ENCODE measurements at regions not wholly inside any gene's neighbourhood (a gene's known extent, or its start where the extent isn't known, plus 50 kb on each side); places are given as distances from the start of the nearest gene placed in this dataset.

DNA sequence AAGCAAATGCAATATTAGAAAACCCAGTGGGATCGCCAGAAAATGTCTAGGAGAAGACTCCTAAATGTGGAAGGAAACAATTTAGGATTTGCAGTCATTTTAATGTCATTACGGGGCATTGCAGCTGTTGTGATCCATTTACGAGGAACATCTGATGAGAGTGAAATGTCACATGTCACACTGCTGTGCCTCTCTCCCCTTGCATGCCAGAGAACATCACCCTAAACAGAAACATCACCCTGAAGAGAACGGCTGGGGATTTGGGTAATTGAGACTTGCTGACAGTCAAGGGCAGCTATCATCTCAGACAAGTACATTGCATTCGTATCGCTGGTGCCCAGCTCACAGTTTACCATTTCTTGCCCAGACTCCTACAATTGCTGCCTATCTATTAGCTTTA, 785.7 kb upstream of the POM121L12 start:
- Histone ChIP-seq H3K27ac (ENCODE audit: low read length) (no peak overlapping the region), H3K9me3 (no peaks in the 10 kb centered on the region), H3K4me1 (ENCODE audit: control insufficient read depth in 1 of 2, extremely low read depth in 1 of 2, insufficient read depth in 2 of 2, low read length in 2 of 2) (no peaks in the 10 kb centered on the region), H3K27me3 (replicated peaks in 1 of 2; ENCODE audit: control insufficient read depth in 2 of 2, extremely low read depth in 1 of 2, insufficient read depth in 2 of 2, low read length in 1 of 2) (no peaks in the 10 kb centered on the region), H3K36me3 (ENCODE audit: control insufficient read depth in 2 of 2, extremely low read depth in 1 of 2, insufficient read depth in 1 of 2, low read length in 1 of 2) (no peaks in the 10 kb centered on the region), H3K4me3 (ENCODE audit: control insufficient read depth in 1 of 2, extremely low read depth in 1 of 2, low read length in 1 of 2) (no peak overlapping the region)
- Mint-ChIP-seq H3K27ac (no peak overlapping the region), H3K4me1 (no peaks in the 10 kb centered on the region), H3K27me3 (no peaks in the 10 kb centered on the region), H3K9me3 (peaks cover 12 to 15% (median 14%) of the 10 kb centered on the region in 3 donors), H3K4me3 (no peak overlapping the region), H3K36me3 (no peaks in the 10 kb centered on the region)
- ChIA-PET POLR2A (no interaction called here), CTCF (no interaction called here)
- no peak for DNase-seq
- ATAC-seq (replicated peaks in 1 of 4), result no peak
- WGBS (ENCODE audit: insufficient coverage), result 66% methylated on average over 4 of the region's 6 CpGs

DNA sequence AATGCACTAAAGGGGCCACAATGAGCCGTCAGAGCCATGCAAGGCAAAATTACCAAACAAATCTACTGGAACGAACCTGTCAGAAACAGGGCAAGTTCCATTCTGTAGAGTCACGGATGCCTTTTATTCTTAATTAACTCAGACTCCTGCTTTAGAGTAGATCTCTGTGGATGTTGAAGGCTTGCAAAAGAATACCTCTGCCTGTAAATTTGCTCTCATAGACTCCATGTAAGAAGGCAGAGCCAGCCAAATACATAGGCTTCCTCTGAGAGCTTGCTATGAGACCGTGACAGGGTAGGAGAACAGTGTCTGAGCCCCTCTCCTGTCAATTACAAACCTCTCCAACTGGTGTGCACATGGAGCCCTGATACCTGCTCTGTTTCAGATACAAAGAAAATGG, 787.9 kb upstream of the POM121L12 start:
- Mint-ChIP-seq H3K4me1 (no peaks in the 10 kb centered on the region), H3K4me3 (no peak overlapping the region), H3K36me3 (no peaks in the 10 kb centered on the region), H3K27me3 (no peaks in the 10 kb centered on the region), H3K9me3 (peaks cover 11 to 14% (median 13%) of the 10 kb centered on the region in 3 donors), H3K27ac (no peak overlapping the region)
- ATAC-seq (replicated peaks in 1 of 4) (no peak), DNase-seq (no peak)
- WGBS (ENCODE audit: insufficient coverage), result no CpG with 5 or more reads among the region's 4 CpGs
- Histone ChIP-seq H3K27ac (ENCODE audit: low read length) (no peak overlapping the region), H3K4me1 (ENCODE audit: control insufficient read depth in 1 of 2, extremely low read depth in 1 of 2, insufficient read depth in 2 of 2, low read length in 2 of 2) (no peaks in the 10 kb centered on the region), H3K4me3 (ENCODE audit: control insufficient read depth in 1 of 2, extremely low read depth in 1 of 2, low read length in 1 of 2) (no peak overlapping the region), H3K36me3 (ENCODE audit: control insufficient read depth in 2 of 2, extremely low read depth in 1 of 2, insufficient read depth in 1 of 2, low read length in 1 of 2) (no peaks in the 10 kb centered on the region), H3K27me3 (replicated peaks in 1 of 2; ENCODE audit: control insufficient read depth in 2 of 2, extremely low read depth in 1 of 2, insufficient read depth in 2 of 2, low read length in 1 of 2) (no peaks in the 10 kb centered on the region), H3K9me3 (no peaks in the 10 kb centered on the region)
- CTCF ChIA-PET, result no interaction called here
- POLR2A ChIA-PET, result no interaction called here

DNA sequence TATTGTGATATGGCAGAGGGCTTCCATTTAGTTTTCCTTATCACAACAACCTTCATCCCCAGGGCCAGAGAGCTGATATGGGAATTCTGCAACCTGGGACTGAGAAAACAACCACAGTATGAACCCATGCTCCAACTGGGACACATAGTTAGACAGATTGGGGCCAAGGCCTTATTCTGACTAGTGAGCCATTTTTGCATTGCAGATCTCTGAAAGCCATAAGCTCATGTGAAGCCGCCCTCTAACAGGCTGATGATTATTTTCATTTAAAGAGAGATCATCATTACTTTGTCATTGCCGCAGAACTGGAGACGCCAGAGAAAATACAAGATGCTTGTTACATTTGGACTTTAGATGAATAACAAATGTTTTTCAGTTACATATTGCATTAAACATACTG, 791.7 kb upstream of the POM121L12 start:
- no CpG with 5 or more reads among the region's 3 CpGs for WGBS (ENCODE audit: insufficient coverage)
- CTCF ChIA-PET, result no interaction called here
- no peak for ATAC-seq (replicated peaks in 1 of 4)
- Mint-ChIP-seq H3K4me1 (no peaks in the 10 kb centered on the region), H3K27me3 (no peaks in the 10 kb centered on the region), H3K9me3 (peaks cover 11 to 21% (median 16%) of the 10 kb centered on the region in 3 donors), H3K27ac (no peak overlapping the region), H3K4me3 (no peak overlapping the region), H3K36me3 (no peaks in the 10 kb centered on the region)
- H3K4me3 ChIP-seq (ENCODE audit: control insufficient read depth in 1 of 2, extremely low read depth in 1 of 2, low read length in 1 of 2), result no peak overlapping the region
- H3K9me3 ChIP-seq, result no peaks in the 10 kb centered on the region
- POLR2A ChIA-PET, result no interaction called here
- H3K36me3 ChIP-seq (ENCODE audit: control insufficient read depth in 2 of 2, extremely low read depth in 1 of 2, insufficient read depth in 1 of 2, low read length in 1 of 2), result no peaks in the 10 kb centered on the region
- no peaks in the 10 kb centered on the region for H3K27me3 ChIP-seq (replicated peaks in 1 of 2; ENCODE audit: control insufficient read depth in 2 of 2, extremely low read depth in 1 of 2, insufficient read depth in 2 of 2, low read length in 1 of 2)
- H3K4me1 ChIP-seq (ENCODE audit: control insufficient read depth in 1 of 2, extremely low read depth in 1 of 2, insufficient read depth in 2 of 2, low read length in 2 of 2), result no peaks in the 10 kb centered on the region
- no peak overlapping the region for H3K27ac ChIP-seq (ENCODE audit: low read length)
- DNase-seq, result no peak

DNA sequence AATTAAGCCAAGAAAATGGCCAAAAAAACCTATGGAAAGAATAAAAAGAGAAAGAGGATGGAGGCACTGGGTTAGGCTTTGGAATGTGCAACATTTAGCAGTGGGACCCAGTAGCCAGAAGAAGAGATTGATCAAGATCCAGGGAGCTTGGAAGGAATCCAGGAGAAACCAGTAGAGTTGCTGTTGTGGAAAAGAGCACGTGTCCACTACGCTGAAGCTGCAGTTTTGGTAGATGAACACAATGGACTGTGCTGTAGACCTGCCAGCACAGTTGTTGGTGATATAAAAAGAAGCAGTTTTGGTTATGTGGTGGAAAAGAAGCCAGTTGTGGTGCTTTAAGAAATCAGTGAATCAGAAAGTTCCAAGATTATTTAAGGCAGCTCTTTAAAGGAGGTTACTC, 802.2 kb upstream of the POM121L12 start:
- no peaks in the 10 kb centered on the region for H3K4me1 ChIP-seq (ENCODE audit: control insufficient read depth in 1 of 2, extremely low read depth in 1 of 2, insufficient read depth in 2 of 2, low read length in 2 of 2)
- peaks cover 3% of the 10 kb centered on the region for H3K9me3 ChIP-seq
- H3K27ac Mint-ChIP-seq, result no peak overlapping the region
- no peak overlapping the region for H3K4me3 Mint-ChIP-seq
- no peaks in the 10 kb centered on the region for H3K36me3 Mint-ChIP-seq
- DNase-seq (no peak), ATAC-seq (replicated peaks in 1 of 4) (no peak)
- no peaks in the 10 kb centered on the region for H3K36me3 ChIP-seq (ENCODE audit: control insufficient read depth in 2 of 2, extremely low read depth in 1 of 2, insufficient read depth in 1 of 2, low read length in 1 of 2)
- H3K27me3 Mint-ChIP-seq, result no peaks in the 10 kb centered on the region
- no peaks in the 10 kb centered on the region for H3K27me3 ChIP-seq (replicated peaks in 1 of 2; ENCODE audit: control insufficient read depth in 2 of 2, extremely low read depth in 1 of 2, insufficient read depth in 2 of 2, low read length in 1 of 2)
- no peak overlapping the region for H3K27ac ChIP-seq (ENCODE audit: low read length)
- WGBS (ENCODE audit: insufficient coverage), result 94% methylated on average over 2 of the region's 2 CpGs
- POLR2A ChIA-PET, result no interaction called here
- H3K9me3 Mint-ChIP-seq, result peaks cover 17 to 28% (median 25%) of the 10 kb centered on the region in 3 donors
- no peak overlapping the region for H3K4me3 ChIP-seq (ENCODE audit: control insufficient read depth in 1 of 2, extremely low read depth in 1 of 2, low read length in 1 of 2)
- CTCF ChIA-PET, result no interaction called here
- H3K4me1 Mint-ChIP-seq, result no peaks in the 10 kb centered on the region

DNA sequence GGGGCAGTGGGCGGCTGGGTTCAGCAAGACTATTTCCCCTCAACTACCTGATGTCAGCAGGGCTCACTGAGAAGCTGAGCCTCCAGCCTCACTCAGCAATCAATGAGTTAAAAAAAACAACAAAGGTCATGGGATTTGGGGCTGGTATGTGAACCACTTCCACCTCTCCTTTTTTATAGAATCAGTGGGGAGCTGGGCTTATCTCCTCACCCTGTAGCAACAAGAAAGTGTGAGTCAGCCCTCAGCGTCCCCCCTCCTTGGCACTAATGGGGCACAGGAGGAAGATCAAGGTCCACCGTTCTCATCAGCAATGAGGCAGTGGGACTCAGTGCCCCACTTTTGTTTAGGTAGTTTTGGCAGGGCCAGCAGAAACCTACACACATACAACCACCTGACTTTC, 823.5 kb upstream of the POM121L12 start:
- no peaks in the 10 kb centered on the region for H3K27me3 Mint-ChIP-seq
- no peaks in the 10 kb centered on the region for H3K36me3 ChIP-seq (ENCODE audit: control insufficient read depth in 2 of 2, extremely low read depth in 1 of 2, insufficient read depth in 1 of 2, low read length in 1 of 2)
- CTCF ChIA-PET, result interaction anchor here in 1 of 2 donors (0.7 kb wide), 1 partner anchor 12 kb away, joined by 3 read pairs; no protein-coding TSS in a partner anchor

DNA sequence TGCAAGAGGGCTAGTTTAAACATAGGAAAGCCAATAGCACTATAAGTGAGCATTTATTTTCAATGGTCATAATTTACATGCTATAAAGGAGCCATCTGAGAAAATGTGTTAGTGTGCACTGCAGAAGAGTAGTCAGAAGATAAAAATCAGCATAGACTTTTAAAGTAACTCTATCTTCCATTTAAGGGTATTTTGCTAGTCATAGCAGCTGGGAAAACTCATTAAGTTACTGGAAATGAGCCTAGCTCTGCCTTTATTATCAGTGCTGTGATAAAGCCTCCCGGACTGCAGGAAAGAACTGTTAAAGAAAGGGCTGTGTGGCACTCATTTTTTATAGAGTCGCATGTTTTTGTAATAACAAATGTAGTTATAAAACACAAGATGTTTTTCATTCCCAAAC, 825.8 kb upstream of the POM121L12 start:
- ATAC-seq (replicated peaks in 1 of 4) (no peak), DNase-seq (no peak)
- Histone ChIP-seq H3K4me1 (ENCODE audit: control insufficient read depth in 1 of 2, extremely low read depth in 1 of 2, insufficient read depth in 2 of 2, low read length in 2 of 2) (no peaks in the 10 kb centered on the region), H3K4me3 (ENCODE audit: control insufficient read depth in 1 of 2, extremely low read depth in 1 of 2, low read length in 1 of 2) (no peak overlapping the region), H3K27ac (ENCODE audit: low read length) (no peak overlapping the region), H3K9me3 (peaks cover 2% of the 10 kb centered on the region), H3K36me3 (ENCODE audit: control insufficient read depth in 2 of 2, extremely low read depth in 1 of 2, insufficient read depth in 1 of 2, low read length in 1 of 2) (no peaks in the 10 kb centered on the region), H3K27me3 (replicated peaks in 1 of 2; ENCODE audit: control insufficient read depth in 2 of 2, extremely low read depth in 1 of 2, insufficient read depth in 2 of 2, low read length in 1 of 2) (no peaks in the 10 kb centered on the region)
- WGBS (ENCODE audit: insufficient coverage), result no CpG with 5 or more reads among the region's 2 CpGs
- Mint-ChIP-seq H3K27ac (no peak overlapping the region), H3K4me1 (no peaks in the 10 kb centered on the region), H3K4me3 (no peak overlapping the region), H3K36me3 (no peaks in the 10 kb centered on the region), H3K27me3 (no peaks in the 10 kb centered on the region), H3K9me3 (peaks cover 0 to 27% (median 15%) of the 10 kb centered on the region in 3 donors)
- CTCF ChIA-PET, result no interaction called here
- POLR2A ChIA-PET, result no interaction called here

More for the DNA sequence above, 823.5 kb upstream of the POM121L12 start:
- H3K4me3 Mint-ChIP-seq, result no peak overlapping the region
- H3K9me3 Mint-ChIP-seq, result peaks cover 3 to 24% (median 18%) of the 10 kb centered on the region in 3 donors
- Histone ChIP-seq H3K27ac (ENCODE audit: low read length) (no peak overlapping the region), H3K4me1 (ENCODE audit: control insufficient read depth in 1 of 2, extremely low read depth in 1 of 2, insufficient read depth in 2 of 2, low read length in 2 of 2) (no peaks in the 10 kb centered on the region), H3K4me3 (ENCODE audit: control insufficient read depth in 1 of 2, extremely low read depth in 1 of 2, low read length in 1 of 2) (no peak overlapping the region), H3K27me3 (replicated peaks in 1 of 2; ENCODE audit: control insufficient read depth in 2 of 2, extremely low read depth in 1 of 2, insufficient read depth in 2 of 2, low read length in 1 of 2) (no peaks in the 10 kb centered on the region), H3K9me3 (peaks cover 4% of the 10 kb centered on the region)
- no peak overlapping the region for H3K27ac Mint-ChIP-seq
- DNase-seq, result no peak
- no peak for ATAC-seq (replicated peaks in 1 of 4)
- WGBS (ENCODE audit: insufficient coverage), result 88% methylated on average over 1 of the region's 3 CpGs
- no peaks in the 10 kb centered on the region for H3K4me1 Mint-ChIP-seq
- no peaks in the 10 kb centered on the region for H3K36me3 Mint-ChIP-seq
- POLR2A ChIA-PET, result no interaction called here

DNA sequence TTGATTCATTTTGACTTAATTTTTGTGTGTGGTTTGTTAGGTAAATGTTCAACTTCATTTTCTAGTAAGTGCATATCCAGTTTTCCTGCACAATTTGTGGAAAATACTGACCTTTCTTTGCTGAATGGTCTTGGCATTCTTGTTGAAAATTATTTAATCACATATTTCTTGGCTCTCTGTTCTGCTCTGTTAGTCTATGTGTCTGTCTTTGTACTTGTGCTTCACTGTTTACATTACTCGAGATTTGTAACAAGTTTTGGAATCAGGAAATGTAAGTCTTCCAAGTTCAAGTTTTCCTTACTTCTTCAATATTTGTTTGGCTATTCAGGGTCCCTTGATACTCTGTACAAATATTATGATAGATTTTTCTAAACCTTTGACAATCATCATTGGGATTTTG, 838.2 kb upstream of the POM121L12 start:
- H3K36me3 Mint-ChIP-seq, result no peaks in the 10 kb centered on the region
- peaks cover 8 to 36% (median 11%) of the 10 kb centered on the region in 3 donors for H3K9me3 Mint-ChIP-seq
- ATAC-seq (replicated peaks in 1 of 4) (no peak), DNase-seq (no peak)
- CTCF ChIA-PET, result no interaction called here
- Histone ChIP-seq H3K36me3 (ENCODE audit: control insufficient read depth in 2 of 2, extremely low read depth in 1 of 2, insufficient read depth in 1 of 2, low read length in 1 of 2) (no peaks in the 10 kb centered on the region), H3K4me1 (ENCODE audit: control insufficient read depth in 1 of 2, extremely low read depth in 1 of 2, insufficient read depth in 2 of 2, low read length in 2 of 2) (no peaks in the 10 kb centered on the region), H3K9me3 (no peaks in the 10 kb centered on the region), H3K27ac (ENCODE audit: low read length) (no peak overlapping the region), H3K27me3 (replicated peaks in 1 of 2; ENCODE audit: control insufficient read depth in 2 of 2, extremely low read depth in 1 of 2, insufficient read depth in 2 of 2, low read length in 1 of 2) (no peaks in the 10 kb centered on the region), H3K4me3 (ENCODE audit: control insufficient read depth in 1 of 2, extremely low read depth in 1 of 2, low read length in 1 of 2) (no peak overlapping the region)
- POLR2A ChIA-PET, result no interaction called here
- no CpG with 5 or more reads among the region's 1 CpG for WGBS (ENCODE audit: insufficient coverage)
- H3K4me3 Mint-ChIP-seq, result no peak overlapping the region
- no peak overlapping the region for H3K27ac Mint-ChIP-seq
- no peaks in the 10 kb centered on the region for H3K4me1 Mint-ChIP-seq
- no peaks in the 10 kb centered on the region for H3K27me3 Mint-ChIP-seq
